GM18870 (cell line): ENCODE measurements at regions not wholly inside any gene's neighbourhood (a gene's known extent, or its start where the extent isn't known, plus 50 kb on each side); places are given as distances from the start of the nearest gene placed in this dataset.
A peak's percentile ranks its signal among the peaks of the same experiment; 100 is the strongest.

Source experiments
- ATAC-seq: cut with Tn5 transposase; IDR thresholded peaks from one replicate; pipeline ENCODE4 v1.9.1; 2021; ENCODE audit warnings: moderate library complexity; ENCODE audit not compliant: unreplicated experiment

DNA sequence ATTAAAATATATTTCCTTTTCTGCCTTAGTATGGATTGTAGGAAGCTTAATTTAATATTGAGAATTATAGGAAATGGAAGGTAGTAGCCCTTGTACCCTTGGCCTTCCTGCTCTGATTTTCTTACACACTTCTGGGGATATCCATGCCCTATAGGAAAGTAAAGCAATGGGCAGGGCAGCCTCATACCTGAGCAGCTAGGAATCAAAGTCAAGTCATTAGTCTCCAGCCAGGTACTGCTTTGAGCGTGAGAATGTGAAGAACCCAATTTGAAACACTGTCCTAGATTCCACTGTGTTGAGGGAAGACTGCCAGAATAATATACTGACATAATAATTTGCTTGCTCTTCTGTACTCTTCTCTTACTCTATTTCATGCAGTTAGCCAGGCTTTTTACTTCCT lies 51.0 kb upstream of the L3MBTL3 start:
- no peak for ATAC-seq

DNA sequence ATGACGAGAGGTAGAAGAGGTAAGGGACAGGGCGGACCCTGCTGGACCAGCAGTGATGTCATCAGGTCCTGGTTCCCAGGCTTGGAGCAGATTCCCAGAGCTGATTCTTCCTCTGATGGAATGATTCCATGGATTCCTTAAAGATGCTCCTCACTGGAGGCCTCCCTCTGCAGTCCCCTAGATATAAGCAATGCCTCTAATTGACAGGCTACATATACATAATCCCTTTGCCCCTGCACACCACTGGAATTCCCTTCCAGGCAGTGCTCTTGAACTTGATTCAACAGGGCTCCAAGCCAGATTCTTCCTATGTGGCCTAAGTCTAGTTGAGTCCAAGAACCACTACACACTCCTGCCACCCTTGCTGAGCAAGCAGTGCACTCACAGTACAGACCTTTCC lies 52.3 kb upstream of the L3MBTL3 start:
- no peak for ATAC-seq

DNA sequence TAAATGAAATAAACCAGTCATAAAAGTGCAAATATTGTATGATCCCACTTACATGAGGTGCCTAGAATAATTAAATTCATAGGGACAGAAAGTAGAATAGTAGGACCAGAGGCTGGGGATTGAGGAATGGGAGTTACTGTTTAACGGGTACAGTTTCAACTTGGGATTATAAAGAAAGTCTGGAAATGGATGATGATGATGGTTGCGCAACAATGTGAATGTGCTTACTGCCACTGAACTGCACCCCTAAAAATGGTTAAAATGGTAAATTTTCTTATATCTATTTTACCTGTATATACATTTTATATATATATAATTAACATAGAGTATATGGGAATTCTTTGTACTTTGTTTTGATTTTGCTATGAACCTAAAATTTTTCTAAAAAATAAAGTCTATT lies 53.3 kb upstream of the L3MBTL3 start:
- no peak for ATAC-seq

DNA sequence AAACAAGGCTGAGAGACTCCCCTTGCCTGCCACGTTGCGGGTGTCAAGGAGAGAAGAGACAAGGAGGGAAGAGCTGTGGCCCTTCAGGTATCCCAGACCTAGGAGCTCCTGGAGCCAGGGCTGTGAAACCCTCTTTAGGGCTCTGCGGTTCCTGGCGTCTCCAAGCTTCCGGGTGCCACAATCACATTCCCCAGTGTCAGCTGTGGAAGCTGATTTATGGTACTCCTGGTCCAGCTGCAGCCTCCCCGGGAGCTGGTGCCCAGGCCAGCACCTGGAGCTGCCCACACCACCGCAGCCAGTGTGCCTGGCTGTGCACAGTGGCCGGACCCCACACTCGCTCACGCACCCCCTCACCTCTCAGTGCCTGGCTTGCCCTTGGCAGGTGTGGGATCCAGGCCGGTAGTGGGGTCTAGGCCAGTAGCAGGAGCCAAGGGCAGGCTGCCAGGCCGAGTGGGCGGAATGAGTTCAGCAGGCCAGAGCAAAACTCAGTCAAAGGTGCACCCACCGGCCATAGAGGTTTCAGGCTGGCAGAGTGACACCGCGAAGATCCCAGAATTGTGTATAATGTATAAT lies 58.9 kb upstream of the L3MBTL3 start:
- no peak for ATAC-seq

DNA sequence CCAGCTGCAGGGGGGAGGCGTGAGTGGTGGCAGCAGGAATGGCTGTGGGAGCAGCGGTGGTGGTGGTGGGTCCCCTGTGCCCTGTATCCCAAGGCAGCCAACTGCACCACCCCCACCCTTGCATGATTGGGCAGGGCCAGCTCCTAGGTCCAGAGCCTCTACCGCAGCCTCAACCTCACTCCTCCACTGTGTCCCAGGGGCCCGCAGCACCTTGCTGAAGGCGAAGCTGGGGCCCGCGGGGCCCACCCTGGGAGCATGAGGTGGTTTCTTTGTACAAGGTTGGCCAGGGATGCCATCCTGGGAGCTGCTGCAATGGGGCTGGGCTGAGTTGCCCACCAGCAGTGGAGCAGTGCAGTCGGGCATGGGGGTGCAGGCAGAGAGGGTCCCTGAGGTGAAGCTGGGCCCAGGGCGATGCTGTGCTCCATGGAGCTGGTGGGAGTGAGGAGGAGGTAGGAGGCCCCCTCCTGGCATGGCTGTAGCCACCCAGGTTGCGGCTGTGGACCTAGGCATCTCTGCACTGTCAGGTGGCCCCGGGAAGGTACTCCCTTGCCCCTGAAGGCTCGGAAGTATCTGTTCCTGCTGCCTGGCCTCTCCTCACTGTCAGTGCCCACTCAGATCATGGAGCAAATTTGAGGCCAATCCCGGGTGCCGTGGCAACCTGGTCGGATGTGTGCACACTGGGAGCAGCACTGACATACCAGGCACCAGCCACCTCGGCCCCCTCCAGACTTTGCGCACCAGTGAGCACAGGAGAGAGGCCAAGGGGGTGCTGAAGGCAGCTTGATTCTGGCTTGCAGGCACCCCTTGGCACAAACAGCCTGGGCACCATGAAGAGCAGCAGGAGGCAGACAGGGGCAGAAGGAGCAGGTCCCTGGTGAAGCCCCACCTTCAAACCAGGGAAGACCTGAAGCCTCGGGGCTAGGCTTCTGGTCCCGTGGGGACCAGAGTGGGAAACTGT lies 60.2 kb upstream of the L3MBTL3 start:
- ATAC-seq: no peak

DNA sequence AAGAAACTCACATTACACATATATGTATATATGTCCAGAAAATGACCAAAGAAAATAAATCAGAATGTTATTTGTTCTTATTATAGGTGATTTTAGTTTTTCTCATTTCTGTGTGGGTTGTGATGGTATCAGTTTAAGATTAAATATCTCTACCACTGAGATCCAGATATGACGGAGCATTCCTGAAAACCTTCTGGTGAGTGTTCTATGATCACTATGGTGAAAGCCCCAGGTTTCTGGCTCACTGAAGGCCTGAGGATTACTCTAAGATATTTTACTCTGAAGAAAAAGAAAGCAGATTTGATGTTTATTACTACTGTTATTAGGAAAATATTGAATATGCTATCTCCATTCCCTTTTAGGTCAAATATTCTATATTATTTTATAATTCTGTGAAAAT lies 62.8 kb upstream of the L3MBTL3 start:
- no peak for ATAC-seq

DNA sequence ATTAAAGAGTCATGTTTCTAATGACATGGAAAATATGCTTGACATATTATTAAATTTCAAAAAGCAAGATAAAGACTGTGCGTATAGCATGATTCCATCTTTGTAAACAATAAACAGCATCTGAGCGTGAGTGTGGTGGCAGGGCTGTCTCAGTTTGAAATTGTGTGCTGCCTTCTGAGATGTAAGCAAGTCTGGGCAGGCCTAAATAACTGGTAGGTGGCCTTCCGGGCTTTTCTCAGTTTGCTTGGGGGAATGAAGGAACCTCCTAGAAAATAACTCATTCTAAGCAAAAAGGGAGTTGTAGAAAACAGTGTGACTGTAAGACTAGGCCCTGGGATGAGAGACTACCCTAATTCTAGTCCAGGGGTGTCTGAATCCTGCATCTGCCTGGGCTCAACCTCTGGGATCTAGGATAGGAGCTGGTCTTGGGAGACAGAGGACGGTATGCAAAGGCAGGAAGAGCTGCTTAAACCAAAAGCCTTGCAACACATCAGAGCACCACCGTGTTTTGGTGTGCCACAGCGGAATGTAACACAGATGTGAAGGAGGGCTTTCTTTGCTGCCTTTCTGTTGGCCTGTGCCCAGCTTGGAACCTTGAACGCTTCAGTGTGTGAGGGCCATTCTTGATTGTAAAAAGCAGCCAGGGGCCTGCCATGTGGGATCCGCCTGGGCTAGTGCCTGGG lies 63.5 kb upstream of the L3MBTL3 start:
- no peak for ATAC-seq

DNA sequence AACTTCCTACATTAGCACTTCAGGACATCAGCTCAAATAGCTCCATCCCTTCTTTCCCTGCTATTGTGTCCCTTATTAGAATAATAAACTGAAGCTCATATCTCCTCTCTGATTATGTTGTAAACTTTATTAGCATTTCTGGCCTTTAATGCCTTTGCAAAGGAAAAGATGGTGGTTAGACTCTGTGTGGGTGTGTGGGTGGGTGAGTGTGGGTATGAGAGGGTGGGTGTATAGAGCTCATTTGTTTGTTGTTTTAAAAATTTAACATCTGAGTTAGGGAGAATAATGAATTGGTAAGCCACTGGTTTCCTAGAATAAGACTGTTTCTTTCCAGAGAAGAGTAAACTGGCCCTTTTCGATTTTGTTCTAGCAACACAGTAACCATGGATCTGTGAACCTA lies 70.6 kb upstream of the L3MBTL3 start:
- no peak for ATAC-seq

DNA sequence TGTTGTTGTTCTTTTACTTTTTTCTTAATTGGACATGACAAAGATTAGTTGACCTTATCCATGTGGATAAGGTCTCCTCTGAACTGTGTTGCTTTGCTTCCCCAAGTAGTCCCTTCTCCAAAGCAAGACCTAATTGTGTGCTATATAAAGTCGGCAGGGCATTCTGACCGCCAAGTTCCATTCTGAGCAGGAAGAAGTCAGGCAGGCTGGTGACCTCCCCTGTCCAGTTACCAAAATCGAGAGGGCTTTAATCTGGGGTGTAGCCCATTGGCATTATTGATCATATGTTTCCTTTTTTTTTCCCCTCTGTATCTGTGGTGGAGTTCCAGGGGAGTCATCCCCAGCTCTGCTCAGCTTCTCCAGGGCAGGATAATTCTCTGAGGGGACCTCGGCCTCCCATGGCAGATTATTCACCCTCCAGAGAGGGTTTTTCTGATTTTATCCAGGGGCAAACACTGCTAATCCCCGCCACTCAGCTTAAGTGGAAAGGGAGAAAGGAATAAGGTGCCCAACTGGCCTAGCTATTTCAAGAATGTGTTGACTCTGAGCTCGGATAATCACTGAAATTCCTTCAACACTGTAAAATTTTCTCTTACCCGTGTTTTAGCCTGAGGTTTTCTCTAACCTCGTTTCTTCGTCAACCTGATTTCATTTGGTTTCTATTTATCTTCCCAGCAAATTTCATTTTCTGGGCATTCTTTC lies 71.8 kb upstream of the L3MBTL3 start:
- ATAC-seq: no peak

DNA sequence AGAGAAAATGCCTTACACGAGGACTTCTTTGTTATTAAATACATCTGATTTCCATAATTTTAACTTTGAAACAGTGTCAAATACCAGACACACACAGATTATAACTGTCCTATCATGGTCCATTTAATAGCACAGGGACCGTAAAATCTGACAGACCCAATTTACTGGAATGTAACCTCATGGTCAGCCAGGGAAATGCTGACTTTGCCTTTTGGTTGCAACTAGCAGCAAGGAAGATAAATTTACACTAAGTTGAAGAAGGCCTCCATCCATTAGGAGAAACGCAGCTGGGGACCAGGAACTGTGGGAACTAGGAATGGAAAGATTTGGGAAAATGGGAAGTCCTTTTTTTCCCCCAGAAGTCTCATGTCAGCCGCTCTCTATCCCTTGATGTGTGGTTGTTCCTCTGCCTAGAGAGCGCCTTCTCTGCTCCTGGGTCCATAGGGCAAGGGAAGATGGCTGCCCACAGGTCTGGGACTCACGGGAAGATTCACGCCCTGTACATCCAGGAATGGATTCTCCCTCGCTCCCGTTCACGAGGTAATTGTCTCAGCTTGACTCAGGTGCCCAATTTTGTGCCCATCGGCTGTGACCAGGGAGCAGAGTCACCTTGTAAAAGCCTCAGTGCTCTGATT lies 74.6 kb upstream of the L3MBTL3 start:
- no peak for ATAC-seq

DNA sequence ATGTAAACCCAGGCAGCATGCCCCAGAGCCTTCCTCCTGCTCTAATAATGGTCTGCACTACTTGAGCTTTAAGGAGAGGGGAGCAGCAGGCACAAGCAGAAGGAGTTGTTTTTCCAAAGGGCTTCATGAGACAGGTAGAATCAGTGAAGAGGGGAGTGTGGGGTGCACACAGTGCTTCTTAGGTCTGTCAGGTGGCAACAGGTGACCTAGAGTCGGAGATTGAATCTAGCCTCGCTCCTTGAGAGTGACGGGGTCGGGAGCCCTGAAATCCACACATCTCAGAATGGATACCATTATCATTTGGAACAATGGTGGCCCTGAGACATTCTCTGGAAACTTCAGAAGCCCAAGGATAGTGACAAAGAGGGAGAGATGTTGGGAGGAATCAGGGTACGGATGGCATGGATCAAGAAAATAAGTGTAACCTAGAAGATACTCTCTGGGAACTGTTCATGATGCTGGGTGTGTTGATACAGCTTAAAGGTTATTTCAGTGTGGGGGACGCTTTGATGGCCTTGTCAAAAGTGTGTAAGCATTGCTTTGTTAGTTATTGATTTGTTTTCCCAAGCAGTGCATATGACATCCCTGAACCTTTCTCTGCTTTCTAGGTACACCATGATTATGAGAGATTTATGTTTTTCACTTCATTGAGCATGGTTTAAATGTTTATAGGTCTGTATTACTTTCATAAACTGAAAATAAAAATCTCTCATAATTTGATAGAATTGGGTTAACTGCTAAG lies 77.8 kb upstream of the L3MBTL3 start:
- no peak for ATAC-seq

DNA sequence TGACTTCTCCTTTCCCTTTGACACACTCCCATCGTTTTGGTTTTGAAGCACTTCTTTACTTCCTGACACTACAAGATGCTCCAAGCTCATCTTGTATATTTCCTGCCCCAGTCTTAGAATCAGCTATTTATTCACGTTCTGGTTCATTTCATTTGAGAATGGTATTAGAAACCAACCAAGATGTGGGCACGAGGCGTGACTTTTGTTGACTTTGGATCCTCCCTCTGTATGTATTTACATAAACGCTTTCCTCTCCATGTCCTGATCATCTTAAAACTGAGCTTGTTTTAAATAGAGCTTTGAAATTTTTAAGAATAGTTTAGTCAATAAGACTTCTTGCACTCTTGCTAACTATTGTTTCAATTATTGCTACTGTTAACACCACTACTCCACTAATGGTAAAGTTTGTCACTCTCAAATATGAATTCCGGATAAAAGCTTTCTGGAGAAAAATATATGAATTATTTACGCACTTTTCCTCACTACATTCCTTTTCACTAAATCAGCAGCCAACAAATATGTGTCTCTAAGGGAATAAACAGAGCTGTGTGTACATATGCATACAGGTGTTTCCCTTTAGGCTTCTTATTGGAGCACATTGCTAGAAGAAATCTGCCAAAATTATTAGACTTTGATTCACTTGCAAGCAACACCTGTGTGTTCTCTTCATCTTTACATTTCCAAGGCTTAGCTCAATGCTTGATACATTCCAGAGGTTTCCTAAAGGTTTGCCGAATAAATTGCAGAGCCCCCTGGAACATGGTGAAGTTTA lies 77.3 kb upstream of the TMEM244 start:
- ATAC-seq: no peak

DNA sequence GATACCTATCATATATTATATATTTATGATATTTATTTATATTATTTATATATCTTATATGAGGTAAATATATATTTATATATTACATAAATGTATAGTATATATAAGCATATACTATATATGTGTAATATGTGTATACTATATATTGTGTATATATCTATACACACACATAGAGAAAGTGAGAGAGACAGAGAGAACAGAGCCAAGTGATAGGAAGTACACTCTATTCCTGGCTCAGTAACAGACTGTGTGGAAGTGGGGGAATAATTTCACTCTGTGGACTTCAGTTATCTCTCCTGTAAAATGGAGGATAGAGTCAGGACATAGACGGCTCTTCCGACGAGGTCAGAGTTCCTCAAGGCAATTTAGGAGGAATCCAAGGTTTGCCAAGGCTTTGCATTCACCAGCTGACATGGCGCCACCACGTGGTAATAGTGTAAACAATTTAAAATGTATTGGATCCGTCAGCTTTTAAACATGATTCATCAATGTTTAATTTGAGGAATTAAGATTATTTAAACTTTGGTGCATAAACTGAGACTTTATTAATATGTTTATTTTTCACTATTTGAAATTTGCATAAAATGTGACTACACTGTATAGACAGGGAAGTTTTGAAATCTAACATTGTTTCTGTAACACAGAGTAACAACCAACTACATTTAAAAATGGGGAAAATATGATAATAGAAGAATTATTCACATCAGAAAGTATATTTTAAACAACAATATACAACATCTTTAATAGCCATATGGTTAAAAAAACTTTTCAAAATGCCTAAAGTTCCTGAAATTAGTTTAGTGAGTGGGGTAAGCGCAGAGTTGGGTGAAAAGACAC lies 75.4 kb upstream of the TMEM244 start:
- peak; percentile 56 for ATAC-seq

DNA sequence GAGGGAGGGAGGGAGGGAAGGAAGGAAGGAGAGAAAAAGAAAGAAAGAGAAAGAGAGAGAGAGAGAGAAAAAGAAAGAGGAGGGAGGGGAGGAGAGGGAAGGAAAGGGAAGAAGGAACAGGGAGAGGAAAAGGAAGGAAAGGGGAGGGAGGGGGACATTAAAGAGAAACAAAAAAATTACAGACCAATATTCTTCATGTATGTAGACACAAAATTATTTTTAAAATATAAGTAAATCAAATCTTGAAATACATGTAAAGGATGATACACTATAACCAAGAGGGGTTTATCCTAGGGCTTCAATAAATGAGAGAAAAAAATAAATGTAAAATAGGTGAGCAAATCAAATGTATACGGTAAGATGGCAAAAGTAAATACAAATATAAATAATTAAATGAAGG lies 71.2 kb upstream of the TMEM244 start:
- no peak for ATAC-seq

DNA sequence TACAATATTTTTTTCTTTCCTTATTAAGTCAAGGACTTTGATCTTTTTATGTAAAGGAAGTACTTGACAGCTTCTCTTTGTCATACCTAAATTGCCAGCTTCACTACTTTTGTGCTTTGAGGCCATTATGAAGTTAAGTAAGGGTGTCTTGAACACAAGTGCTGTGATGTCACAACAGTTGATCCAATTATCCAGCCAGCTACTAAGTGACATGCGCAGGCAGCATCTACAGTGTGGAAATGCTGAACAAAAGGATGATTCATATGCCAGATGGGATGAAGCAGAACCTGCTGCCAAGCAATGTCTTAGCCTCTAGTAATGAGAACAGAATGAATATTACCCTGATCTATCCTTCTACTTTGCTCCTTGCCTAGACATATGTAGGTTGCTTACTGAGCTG lies 68.3 kb upstream of the TMEM244 start:
- no peak for ATAC-seq

DNA sequence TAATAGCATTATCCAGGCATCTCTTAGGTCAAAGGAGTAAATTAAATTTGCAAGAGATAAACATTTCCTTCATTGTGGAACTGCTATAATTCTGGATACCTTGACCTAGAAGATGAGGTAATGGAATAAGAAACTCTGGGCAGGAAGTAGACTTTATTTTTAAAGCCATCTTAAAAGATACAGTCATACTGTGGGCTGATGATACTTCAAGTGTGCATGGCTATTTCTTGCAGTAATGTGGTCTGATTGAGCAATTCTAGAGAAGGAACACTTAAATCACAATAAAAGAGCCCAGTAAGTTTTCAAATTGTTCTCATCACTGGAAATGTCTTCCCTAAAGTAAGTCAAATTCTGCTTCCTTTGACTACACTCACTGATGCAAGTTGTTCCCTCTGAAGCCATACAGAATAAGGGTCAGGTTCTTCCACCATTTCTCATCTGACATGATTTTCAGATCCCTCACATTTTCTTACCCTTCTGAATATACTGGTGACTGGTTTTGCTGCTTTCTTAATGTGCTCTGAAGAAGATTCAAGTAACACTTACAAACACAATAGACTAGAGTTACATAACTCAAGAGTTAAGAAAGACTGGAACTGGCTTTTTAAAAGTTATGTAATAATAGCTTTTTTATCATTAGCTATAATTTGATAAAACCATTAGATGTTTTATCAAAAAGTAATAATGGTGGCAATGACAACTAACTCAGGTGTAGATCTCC lies 62.6 kb upstream of the TMEM244 start:
- no peak for ATAC-seq

DNA sequence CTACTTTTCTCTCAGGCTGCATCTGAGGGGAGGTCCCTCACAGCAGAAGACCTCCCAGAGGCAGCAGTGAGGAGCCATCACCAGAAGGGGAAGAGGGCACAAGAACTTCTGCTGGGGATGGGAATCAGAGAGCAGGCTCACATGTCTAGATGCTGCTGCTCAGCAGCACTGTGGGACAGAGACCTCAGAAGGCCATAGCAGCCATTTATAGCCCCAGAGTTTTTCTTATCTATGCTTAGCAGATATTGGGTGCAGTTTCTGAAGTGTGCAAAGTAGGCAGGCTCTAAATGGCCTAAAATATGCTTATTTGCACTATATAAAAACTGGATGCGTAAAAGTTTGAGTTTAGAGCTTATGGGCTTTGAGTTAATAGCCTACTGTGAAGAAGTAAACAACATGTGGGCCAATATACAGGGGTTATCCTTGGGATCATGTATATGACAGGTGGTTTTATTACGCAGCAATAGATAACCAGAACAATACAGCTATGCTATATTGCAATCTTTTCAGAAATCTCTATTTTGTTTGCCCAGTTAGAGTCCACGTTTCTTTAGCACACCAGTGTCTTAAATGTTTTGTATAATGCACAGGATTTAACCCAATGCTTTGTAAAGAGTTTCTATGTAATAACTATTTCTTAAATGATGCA lies 60.2 kb upstream of the TMEM244 start:
- no peak for ATAC-seq
